ENCODE measurements at regions not wholly inside any gene's neighbourhood (a gene's known extent, or its start where the extent isn't known, plus 50 kb on each side); places are given as distances from the start of the nearest gene placed in this dataset.

- Histone ChIP-seq H3K9me3 (ENCODE audit: insufficient read depth, low read depth) (peaks cover 24% of the 10 kb centered on the region; the same call in 1 of the 2 replicates), H3F3A (ENCODE audit: insufficient read depth, low read depth) (no peaks in the 10 kb centered on the region), H3K4me2 (no peak overlapping the region), H3K4me1 (replicated peaks; ENCODE audit: insufficient read depth) (no peaks in the 10 kb centered on the region), H3K79me2 (ENCODE audit: low read depth) (no peaks in the 10 kb centered on the region), H4K20me1 (ENCODE audit: insufficient read depth) (no peaks in the 10 kb centered on the region), H3K36me3 (ENCODE audit: low read depth) (no peaks in the 10 kb centered on the region), H3K27ac (no peak overlapping the region), H3K27me3 (ENCODE audit: insufficient read depth, low read depth) (peaks cover 6% of the 10 kb centered on the region; the same call in 1 of the 2 replicates), H3K4me3 (no peak overlapping the region), H3K9me2 (ENCODE audit: insufficient read depth) (peaks cover 5% of the 10 kb centered on the region; the same call in 1 of the 2 replicates), H2AFZ (no peak overlapping the region)
- no TSS peak for BruUV-seq (replicated peaks)
- TF ChIP-seq CTCF (conservative IDR thresholded peaks at IDR 0.05), result no peak
- no peak for TF ChIP-seq EZH2 (IDR thresholded peaks at IDR 0.05; ENCODE audit: low read depth)
- ChIA-PET CTCF (no interaction called here), POLR2A (ENCODE audit: unreplicated experiment) (no interaction called here)
- DNase-seq, result no peak
- intact Hi-C loops (cut with micrococcal nuclease; ENCODE audit: unreplicated experiment), result no loop called here
These were observed 240.2 kb downstream of the CYP26B1 start for GRCh38 chr2:71907503-71907902.

- POLR2A ChIA-PET (ENCODE audit: unreplicated experiment), result interaction anchor here (0.6 kb wide), 1 partner anchor 159 kb away, joined by 4 read pairs; no protein-coding TSS in a partner anchor
- intact Hi-C loops (cut with micrococcal nuclease; ENCODE audit: unreplicated experiment), result no loop called here
These were observed 241.2 kb downstream of the CYP26B1 start for GRCh38 chr2:71906357-71906973.

DNA sequence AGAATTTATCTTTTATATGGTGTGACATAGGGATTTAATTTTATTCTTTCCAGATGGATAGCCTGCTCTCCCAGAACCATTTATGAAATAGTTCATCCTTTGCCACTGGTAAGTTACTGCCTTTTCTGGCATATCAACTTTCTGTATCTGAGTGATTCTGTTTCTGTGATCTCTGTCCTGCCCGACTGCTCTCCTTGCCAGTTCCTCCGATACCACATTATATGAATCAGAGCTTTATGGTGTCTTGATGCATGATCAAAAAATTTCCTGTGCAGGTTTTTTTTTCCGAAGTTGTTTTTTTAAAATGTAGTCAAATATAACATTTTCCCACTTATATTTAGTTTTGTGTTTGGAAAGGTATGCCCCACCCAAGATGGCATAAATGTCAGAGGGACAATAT is 242.5 kb downstream of the CYP26B1 start:
- TF ChIP-seq CTCF (conservative IDR thresholded peaks at IDR 0.05), result no peak
- no peak for TF ChIP-seq EZH2 (IDR thresholded peaks at IDR 0.05; ENCODE audit: low read depth)
- BruUV-seq (replicated peaks), result no TSS peak
- Histone ChIP-seq H3K4me2 (no peak overlapping the region), H3K27me3 (ENCODE audit: insufficient read depth, low read depth) (peaks cover 9% of the 10 kb centered on the region), H2AFZ (no peak overlapping the region), H3K4me1 (replicated peaks; ENCODE audit: insufficient read depth) (no peaks in the 10 kb centered on the region), H3K27ac (no peak overlapping the region), H3F3A (ENCODE audit: insufficient read depth, low read depth) (no peaks in the 10 kb centered on the region), H3K9me3 (ENCODE audit: insufficient read depth, low read depth) (peaks cover 20% of the 10 kb centered on the region; the same call in 1 of the 2 replicates), H3K79me2 (ENCODE audit: low read depth) (no peaks in the 10 kb centered on the region), H3K36me3 (ENCODE audit: low read depth) (no peaks in the 10 kb centered on the region), H3K4me3 (no peak overlapping the region), H4K20me1 (ENCODE audit: insufficient read depth) (no peaks in the 10 kb centered on the region), H3K9me2 (ENCODE audit: insufficient read depth) (no peaks in the 10 kb centered on the region)
- DNase-seq, result no peak
- ChIA-PET CTCF (no interaction called here), POLR2A (ENCODE audit: unreplicated experiment) (no interaction called here)
- intact Hi-C loops (cut with micrococcal nuclease; ENCODE audit: unreplicated experiment), result no loop called here

More at GRCh38 chr2:71906357-71906973, 241.2 kb downstream of the CYP26B1 start:
- H3K4me3 ChIP-seq, result no peak overlapping the region
- no peak overlapping the region for H3K27ac ChIP-seq
- no TSS peak for BruUV-seq (replicated peaks)
- H3F3A ChIP-seq (ENCODE audit: insufficient read depth, low read depth), result no peaks in the 10 kb centered on the region
- H3K9me2 ChIP-seq (ENCODE audit: insufficient read depth), result peaks cover 1% of the 10 kb centered on the region; the same call in 1 of the 2 replicates
- H3K36me3 ChIP-seq (ENCODE audit: low read depth), result no peaks in the 10 kb centered on the region
- DNase-seq, result no peak
- no peak overlapping the region for H2AFZ ChIP-seq
- peaks cover 24% of the 10 kb centered on the region; the same call in 1 of the 2 replicates for H3K9me3 ChIP-seq (ENCODE audit: insufficient read depth, low read depth)
- no peak overlapping the region for H3K4me2 ChIP-seq
- TF ChIP-seq CTCF (conservative IDR thresholded peaks at IDR 0.05), result no peak
- TF ChIP-seq EZH2 (IDR thresholded peaks at IDR 0.05; ENCODE audit: low read depth), result no peak
- H3K79me2 ChIP-seq (ENCODE audit: low read depth), result no peaks in the 10 kb centered on the region
- H3K4me1 ChIP-seq (replicated peaks; ENCODE audit: insufficient read depth), result no peaks in the 10 kb centered on the region
- H3K27me3 ChIP-seq (ENCODE audit: insufficient read depth, low read depth), result peaks cover 6% of the 10 kb centered on the region; the same call in 1 of the 2 replicates
- H4K20me1 ChIP-seq (ENCODE audit: insufficient read depth), result no peaks in the 10 kb centered on the region
- CTCF ChIA-PET, result no interaction called here

All from PC-9 (cell line).